ENCODE measurements at regions not wholly inside any gene's neighbourhood (a gene's known extent, or its start where the extent isn't known, plus 50 kb on each side); places are given as distances from the start of the nearest gene placed in this dataset.
A peak's percentile ranks its signal among the peaks of the same experiment; 100 is the strongest.

GRCh38 chr13:105112561-105112960 lies 1422.9 kb downstream of the EFNB2 start:
- no peak for DNase-seq

- DNase-seq, result no peak
Observed at GRCh38 chr13:105107781-105108180, 1427.7 kb downstream of the EFNB2 start.

GRCh38 chr13:105105471-105105870 lies 1430.0 kb downstream of the EFNB2 start:
- no peak for DNase-seq

- no peak for DNase-seq
Observed at GRCh38 chr13:105097521-105097920, 1437.9 kb downstream of the EFNB2 start.

- DNase-seq, result peak; percentile 21
Observed at GRCh38 chr13:105089858-105090643, 1445.4 kb downstream of the EFNB2 start.

- no peak for DNase-seq
Observed at GRCh38 chr13:105087945-105088344, 1447.5 kb downstream of the EFNB2 start.

GRCh38 chr13:105084931-105085330 lies 1450.5 kb downstream of the EFNB2 start:
- no peak for DNase-seq

GRCh38 chr13:105083992-105084391 lies 1451.5 kb downstream of the EFNB2 start:
- DNase-seq, result no peak

GRCh38 chr13:105074755-105075154 lies 1460.7 kb downstream of the EFNB2 start:
- no peak for DNase-seq

- DNase-seq, result no peak
Observed at GRCh38 chr13:105073041-105073440, 1462.4 kb downstream of the EFNB2 start.

- DNase-seq, result no peak
Observed at GRCh38 chr13:105070452-105070851, 1465.0 kb downstream of the EFNB2 start.

GRCh38 chr13:105069106-105069505 lies 1466.4 kb downstream of the EFNB2 start:
- no peak for DNase-seq

GRCh38 chr13:105063676-105064075 lies 1471.8 kb downstream of the EFNB2 start:
- DNase-seq, result peak; percentile 12

- DNase-seq, result no peak
Observed at GRCh38 chr13:105059786-105060185, 1475.7 kb downstream of the EFNB2 start.

- DNase-seq, result no peak
Observed at GRCh38 chr13:105058517-105058916, 1476.9 kb downstream of the EFNB2 start.

- DNase-seq, result no peak
Observed at GRCh38 chr13:105052711-105053110, 1482.8 kb downstream of the EFNB2 start.

- peak; percentile 14 for DNase-seq
Observed at GRCh38 chr13:105050686-105051085, 1484.8 kb downstream of the EFNB2 start.

GRCh38 chr13:105048677-105049076 lies 1486.8 kb downstream of the EFNB2 start:
- no peak for DNase-seq

- no peak for DNase-seq
Observed at GRCh38 chr13:105047676-105048295, 1487.7 kb downstream of the EFNB2 start.

- peak; percentile 4 for DNase-seq
Observed at GRCh38 chr13:105037110-105037509, 1498.4 kb downstream of the EFNB2 start.

- DNase-seq, result no peak
Observed at GRCh38 chr13:105035092-105035491, 1500.4 kb downstream of the EFNB2 start.

- DNase-seq, result no peak
Observed at GRCh38 chr13:105033999-105034398, 1501.5 kb downstream of the EFNB2 start.

GRCh38 chr13:105031306-105031705 lies 1504.2 kb downstream of the EFNB2 start:
- DNase-seq, result no peak

- no peak for DNase-seq
Observed at GRCh38 chr13:105030851-105031250, 1504.6 kb downstream of the EFNB2 start.

Measured in fibroblast of skin of abdomen (primary cell).